Putamen (tissue), 1 donor: ENCODE measurements at regions not wholly inside any gene's neighbourhood (a gene's known extent, or its start where the extent isn't known, plus 50 kb on each side); places are given as distances from the start of the nearest gene placed in this dataset.
A peak's percentile ranks its signal among the peaks of the same experiment; 100 is the strongest.

Experiments
- DNase-seq: peaks from one replicate; pipeline ENCODE4 v3.0.0-alpha.2; 2016; ENCODE audit warnings: low spot score

DNA sequence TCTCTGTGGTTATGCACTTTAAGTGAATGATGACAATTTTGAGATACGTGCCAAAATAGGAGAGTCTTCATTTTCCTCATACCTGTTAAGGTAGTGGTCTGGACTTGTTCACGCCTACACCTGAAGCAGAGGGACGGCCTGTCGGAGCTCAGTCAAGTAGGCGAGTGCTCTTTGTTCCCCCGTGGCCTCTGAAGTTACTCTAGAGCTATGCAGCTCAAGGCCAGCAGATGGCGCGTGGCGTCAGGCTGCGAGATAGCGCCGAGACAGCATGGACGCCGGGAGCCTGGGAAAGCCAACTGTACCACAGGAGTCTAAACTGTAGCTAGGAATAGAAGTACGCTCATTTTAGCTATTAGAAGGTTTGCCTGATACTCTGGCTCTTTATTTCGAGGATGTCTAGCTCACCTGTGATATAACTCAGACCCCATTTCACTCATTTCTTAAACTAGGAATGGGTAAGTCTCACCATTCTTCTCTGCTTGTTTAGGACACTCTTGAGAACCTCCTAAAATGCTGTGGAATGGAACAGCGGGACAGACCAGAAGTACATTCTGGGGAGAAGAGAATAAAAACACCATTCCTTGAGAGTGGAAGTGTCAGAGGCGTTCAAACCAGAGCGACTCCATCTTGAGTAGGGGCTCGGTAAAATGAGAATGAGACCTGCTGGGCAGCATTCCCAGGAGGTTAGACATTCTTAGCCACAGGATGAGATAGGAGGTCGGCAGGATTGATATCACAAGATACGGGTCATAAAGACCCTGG, 267.4 kb upstream of the HMGA2 start:
- peak; percentile 32 for DNase-seq

DNA sequence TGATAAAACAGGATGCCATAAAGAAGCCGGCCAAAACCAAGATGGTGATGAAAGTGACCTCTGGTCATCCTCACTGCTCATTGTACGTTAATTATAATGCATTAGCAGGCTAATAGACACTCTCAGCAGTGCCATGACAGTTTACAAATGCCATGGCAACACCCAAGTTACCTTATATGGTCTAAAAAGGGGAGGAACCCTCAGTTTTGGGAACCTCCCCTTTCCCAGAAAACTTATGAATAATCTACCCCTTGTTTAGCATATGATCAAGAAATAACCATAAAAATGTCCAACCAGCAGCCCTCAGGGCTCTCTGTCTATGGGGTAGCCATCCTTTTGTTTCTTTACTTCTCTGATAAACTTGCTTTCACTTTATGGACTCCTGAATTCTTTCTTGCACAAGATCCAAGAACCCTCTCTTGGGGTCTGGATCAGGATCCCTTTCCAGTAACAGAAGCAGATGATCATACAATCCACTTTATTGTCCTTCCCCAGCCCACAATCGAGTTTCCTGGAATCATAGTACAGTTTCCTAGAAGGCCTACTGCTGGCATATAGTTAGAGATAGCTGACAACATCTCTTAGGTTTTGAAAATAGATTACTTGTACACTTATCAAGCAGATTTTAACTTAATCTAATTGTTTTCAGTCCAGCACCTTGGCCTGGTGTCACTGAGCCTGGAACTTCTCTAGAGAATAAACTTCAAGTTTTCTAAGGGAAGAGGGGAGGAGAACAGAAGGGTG, 266.7 kb upstream of the HMGA2 start:
- no peak for DNase-seq

DNA sequence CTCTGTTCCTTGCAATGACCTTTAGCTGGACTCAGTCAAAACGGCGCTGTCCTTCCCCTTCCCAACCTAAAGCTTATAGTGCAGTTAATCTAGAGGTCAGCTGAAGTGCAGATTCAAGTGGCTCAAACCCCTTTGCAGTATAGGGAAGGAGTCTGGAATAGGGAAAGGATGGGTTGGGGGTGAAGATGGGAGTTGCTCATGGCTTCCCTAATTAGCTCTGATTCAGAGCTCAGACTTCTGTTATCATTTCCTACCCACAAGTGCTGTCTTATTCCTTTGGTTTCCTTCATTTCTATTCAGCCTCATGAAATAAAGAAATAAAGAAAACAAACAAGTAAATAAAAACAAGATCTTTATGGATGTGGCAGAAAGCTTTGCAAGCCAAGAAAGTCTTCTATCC, 264.0 kb upstream of the HMGA2 start:
- no peak for DNase-seq

- no peak for DNase-seq
Measured at GRCh38 chr12:65561798-65562382, 262.4 kb upstream of the HMGA2 start.

- no peak for DNase-seq
Measured at GRCh38 chr12:65565601-65566560, 258.4 kb upstream of the HMGA2 start.

DNA sequence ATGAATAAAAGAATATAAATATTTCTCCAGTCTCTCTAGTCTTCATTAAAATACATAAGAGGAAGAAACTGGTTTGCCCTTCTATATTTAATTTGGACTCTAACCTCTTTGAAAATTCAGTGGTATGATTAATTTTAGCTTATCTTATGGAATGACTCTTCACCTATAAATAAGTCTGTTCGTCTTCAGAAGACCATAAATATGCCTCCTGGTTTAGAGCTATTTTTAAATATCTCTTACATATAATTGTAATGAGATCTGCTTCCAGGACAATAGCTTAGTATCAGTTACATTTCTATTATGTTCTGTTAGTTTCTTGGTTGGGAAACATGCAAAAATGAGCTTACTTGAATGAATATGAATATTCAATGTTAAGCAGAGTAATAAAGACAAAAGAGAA, 257.5 kb upstream of the HMGA2 start:
- DNase-seq: no peak

GRCh38 chr12:65567820-65568219, 256.5 kb upstream of the HMGA2 start:
- DNase-seq: no peak

DNA sequence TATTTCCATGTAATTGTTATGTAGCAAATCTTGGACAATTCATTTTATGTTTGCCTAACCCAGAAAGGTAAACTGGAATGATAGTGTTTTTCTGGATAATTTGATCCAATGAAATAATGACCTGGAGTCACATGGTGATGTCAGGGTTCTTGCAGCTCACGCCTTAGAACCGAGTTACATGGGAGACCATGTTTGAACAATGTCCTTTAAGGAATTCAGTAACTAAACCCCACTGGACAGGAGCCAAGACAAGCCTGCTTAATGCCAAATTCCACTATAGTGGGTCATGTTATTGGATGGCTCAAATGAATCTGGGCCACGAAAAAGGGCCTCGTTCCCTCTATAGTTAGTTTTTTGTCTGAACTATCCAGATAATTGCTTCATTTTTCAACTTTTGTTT, 255.8 kb upstream of the HMGA2 start:
- DNase-seq: no peak

- DNase-seq: no peak
Measured at GRCh38 chr12:65570451-65571130, 253.7 kb upstream of the HMGA2 start.

- no peak for DNase-seq
Measured at GRCh38 chr12:65574867-65575266, 249.4 kb upstream of the HMGA2 start.

DNA sequence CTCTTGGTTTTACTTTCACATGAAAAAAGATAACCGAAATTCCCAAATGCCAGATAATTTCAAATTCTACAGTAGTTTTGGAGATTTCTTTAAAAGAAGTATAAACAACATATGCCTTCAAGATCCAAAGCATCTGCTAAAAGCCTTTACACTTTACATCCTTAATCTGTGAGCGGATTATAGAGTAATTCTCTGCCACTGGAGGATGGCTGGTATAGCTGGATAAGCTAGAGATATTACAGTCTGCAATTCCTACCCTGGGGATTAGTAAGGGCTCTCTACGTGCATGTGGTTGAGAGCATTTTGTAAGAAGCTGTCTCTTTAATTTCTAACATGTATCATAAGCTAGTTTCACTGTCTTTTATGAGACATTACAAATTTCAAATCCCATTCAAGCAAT, 240.3 kb upstream of the HMGA2 start:
- no peak for DNase-seq

DNA sequence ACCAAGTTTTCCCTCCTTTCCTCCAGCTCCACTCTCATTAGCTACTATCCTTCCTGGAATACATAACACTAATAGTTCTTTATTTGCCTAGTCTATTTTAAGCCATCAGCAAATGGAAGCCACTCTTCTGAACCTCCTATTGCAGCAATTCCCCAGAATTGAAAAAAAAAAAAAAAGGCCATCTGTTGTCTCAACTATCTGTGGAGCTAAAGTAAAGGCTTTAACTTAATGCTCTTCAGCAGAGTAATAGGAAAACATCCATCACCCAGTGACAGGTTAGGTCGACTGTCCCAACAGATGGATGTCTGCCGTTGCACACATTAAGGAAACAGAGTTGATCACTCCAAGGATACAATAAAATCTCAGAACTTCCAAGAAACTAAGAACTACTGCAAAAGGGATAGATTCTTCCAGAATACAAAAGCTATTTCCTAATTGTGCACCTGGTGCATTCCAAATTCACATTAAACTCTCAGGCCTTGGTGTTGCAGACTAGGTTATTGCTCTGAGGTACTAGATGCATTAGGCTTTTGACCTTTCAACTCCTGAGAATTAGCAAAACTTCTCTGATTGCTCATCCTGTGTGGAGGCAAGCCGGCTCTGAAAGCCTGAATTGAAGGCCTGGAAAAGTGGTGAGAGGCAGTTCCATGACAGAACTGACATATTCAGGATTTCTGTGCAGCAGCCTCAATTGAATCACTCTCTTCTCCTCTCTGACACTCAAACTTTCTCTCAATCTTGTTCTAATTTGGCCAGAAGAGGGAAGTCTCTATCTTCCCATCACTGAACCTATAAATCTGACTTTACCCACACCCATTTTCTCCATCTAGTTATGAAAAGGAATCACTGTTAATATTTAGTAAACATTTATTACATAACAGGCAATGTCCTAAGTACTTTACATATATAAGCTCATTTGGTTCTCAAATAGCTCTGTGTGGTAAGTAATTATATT, 238.4 kb upstream of the HMGA2 start:
- DNase-seq: no peak

GRCh38 chr12:65586796-65587195, 237.5 kb upstream of the HMGA2 start:
- DNase-seq: no peak

- no peak for DNase-seq
Measured at GRCh38 chr12:65590318-65590717, 234.0 kb upstream of the HMGA2 start.

- no peak for DNase-seq
Measured at GRCh38 chr12:65592416-65592815, 231.9 kb upstream of the HMGA2 start.

GRCh38 chr12:65593239-65593701, 231.0 kb upstream of the HMGA2 start:
- no peak for DNase-seq

GRCh38 chr12:65594409-65594808, 229.9 kb upstream of the HMGA2 start:
- no peak for DNase-seq

DNA sequence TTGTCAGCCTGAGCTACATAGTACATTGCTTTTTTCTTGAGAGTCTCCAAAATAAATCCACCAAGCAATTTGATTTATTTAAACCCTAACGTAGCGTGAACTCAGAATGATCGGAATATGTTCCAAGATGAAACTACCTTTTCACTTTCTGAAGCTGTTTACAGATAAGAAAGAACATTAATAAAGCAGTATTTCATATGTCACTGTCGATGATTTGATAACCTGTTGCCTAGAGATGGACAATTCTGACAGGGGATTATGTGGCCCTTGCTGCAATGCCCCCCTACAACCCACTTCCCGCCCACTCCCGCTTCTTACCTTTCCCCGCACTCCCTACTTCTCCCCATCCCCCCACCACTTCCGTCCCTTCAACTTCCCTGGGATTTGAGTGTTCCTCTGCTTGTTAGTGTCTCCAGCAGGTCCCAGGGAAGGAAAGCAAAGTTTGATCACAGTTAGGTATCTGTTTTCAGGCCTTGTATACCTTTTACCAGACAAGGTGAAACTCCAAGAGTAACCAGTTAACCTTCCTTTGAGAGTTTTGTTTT, 229.2 kb upstream of the HMGA2 start:
- no peak for DNase-seq

- DNase-seq: no peak
Measured at GRCh38 chr12:65596514-65597091, 227.7 kb upstream of the HMGA2 start.

DNA sequence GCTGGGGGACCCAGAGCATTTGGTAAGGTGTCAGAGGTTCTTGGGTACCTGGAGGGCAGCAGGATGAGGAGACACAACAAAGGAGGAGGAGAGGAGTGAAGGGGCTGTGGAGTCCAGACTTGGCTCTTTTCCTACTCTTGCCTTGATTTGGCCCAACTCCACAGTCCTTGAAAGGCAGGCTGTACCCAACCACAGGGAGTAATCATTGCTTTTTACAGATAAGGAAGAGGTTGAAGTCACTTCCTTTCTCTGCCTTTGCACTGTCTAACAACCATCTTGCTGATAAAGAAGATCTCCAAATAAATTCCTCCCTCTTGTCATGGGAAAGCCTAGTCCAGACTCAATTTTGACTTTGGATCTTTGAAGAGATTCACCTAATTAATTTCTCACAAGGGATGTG, 226.8 kb upstream of the HMGA2 start:
- no peak for DNase-seq
